ENCODE measurements at regions not wholly inside any gene's neighbourhood (a gene's known extent, or its start where the extent isn't known, plus 50 kb on each side); places are given as distances from the start of the nearest gene placed in this dataset.

GRCh38 chr11:127648583-127648982, 648.0 kb upstream of the KIRREL3 start:
- TF ChIP-seq, protein P1, sequence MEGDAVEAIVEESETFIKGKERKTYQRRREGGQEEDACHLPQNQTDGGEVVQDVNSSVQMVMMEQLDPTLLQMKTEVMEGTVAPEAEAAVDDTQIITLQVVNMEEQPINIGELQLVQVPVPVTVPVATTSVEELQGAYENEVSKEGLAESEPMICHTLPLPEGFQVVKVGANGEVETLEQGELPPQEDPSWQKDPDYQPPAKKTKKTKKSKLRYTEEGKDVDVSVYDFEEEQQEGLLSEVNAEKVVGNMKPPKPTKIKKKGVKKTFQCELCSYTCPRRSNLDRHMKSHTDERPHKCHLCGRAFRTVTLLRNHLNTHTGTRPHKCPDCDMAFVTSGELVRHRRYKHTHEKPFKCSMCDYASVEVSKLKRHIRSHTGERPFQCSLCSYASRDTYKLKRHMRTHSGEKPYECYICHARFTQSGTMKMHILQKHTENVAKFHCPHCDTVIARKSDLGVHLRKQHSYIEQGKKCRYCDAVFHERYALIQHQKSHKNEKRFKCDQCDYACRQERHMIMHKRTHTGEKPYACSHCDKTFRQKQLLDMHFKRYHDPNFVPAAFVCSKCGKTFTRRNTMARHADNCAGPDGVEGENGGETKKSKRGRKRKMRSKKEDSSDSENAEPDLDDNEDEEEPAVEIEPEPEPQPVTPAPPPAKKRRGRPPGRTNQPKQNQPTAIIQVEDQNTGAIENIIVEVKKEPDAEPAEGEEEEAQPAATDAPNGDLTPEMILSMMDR (IDR thresholded peaks at IDR 0.05; ENCODE audit: insufficient read depth, low read depth, low read length) = no peak
- TF ChIP-seq EZH2 (IDR thresholded peaks at IDR 0.05; ENCODE audit: insufficient read depth, low read length) = no peak

Measured in astrocyte (in vitro differentiated cells and primary cell).